ENCODE measurements at regions not wholly inside any gene's neighbourhood (a gene's known extent, or its start where the extent isn't known, plus 50 kb on each side); places are given as distances from the start of the nearest gene placed in this dataset.
A peak's percentile ranks its signal among the peaks of the same experiment; 100 is the strongest.

- 0% methylated on average over 1 of the region's 35 CpGs for WGBS (ENCODE audit: insufficient coverage, low lambda C conversion rate)
- H3K27ac ChIP-seq (ENCODE audit: low read length): no peak overlapping the region
- H3K27me3 ChIP-seq (ENCODE audit: control insufficient read depth, insufficient read depth, low read length): peaks cover 86% of the 10 kb centered on the region
- H3K9me3 ChIP-seq (ENCODE audit: control insufficient read depth, low read depth, low read length): no peaks in the 10 kb centered on the region
- peaks cover 3% of the 10 kb centered on the region for H3K4me1 ChIP-seq (ENCODE audit: control insufficient read depth, insufficient read depth, low read length)
- H3K36me3 ChIP-seq (ENCODE audit: control insufficient read depth, insufficient read depth, low read length): no peaks in the 10 kb centered on the region
- no peak for DNase-seq
- H3K4me3 ChIP-seq (ENCODE audit: low read length): peak overlapping the region; percentile 45
Observed at GRCh38 chr19:30227012-30227621, 145.1 kb upstream of the ZNF536 start.

DNA sequence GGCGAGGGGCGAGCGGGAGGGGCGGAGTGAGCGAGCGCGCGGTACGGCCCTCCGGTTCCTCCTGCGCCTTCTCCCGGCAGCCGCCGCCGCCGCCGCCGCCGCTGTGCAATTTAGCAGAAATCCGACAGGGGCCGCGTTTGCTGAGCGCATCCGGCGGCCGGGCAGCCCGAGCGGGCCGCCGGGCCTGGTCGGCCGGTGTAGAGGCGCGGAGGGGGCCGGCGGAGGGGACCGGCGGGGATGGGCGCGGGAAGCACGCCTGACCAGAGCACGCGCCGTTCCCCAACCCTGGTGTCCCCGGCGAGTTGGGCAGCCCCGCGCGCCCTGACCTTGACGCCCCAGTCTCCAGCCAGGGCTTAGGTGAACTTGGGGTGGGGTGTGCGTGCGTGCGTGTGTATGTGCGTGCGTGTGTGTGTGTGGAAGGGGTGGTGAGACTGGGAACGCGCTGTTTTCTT, 144.5 kb upstream of the ZNF536 start:
- WGBS (ENCODE audit: insufficient coverage, low lambda C conversion rate): no CpG with 5 or more reads among the region's 57 CpGs
- H3K4me3 ChIP-seq (ENCODE audit: low read length): peak overlapping the region; percentile 40
- no peaks in the 10 kb centered on the region for H3K36me3 ChIP-seq (ENCODE audit: control insufficient read depth, insufficient read depth, low read length)
- peak overlapping the region; percentile 49 for H3K27ac ChIP-seq (ENCODE audit: low read length)
- no peaks in the 10 kb centered on the region for H3K9me3 ChIP-seq (ENCODE audit: control insufficient read depth, low read depth, low read length)
- H3K27me3 ChIP-seq (ENCODE audit: control insufficient read depth, insufficient read depth, low read length): peaks cover 85% of the 10 kb centered on the region
- DNase-seq: peak; percentile 26 to 69
- H3K4me1 ChIP-seq (ENCODE audit: control insufficient read depth, insufficient read depth, low read length): peaks cover 3% of the 10 kb centered on the region

DNA sequence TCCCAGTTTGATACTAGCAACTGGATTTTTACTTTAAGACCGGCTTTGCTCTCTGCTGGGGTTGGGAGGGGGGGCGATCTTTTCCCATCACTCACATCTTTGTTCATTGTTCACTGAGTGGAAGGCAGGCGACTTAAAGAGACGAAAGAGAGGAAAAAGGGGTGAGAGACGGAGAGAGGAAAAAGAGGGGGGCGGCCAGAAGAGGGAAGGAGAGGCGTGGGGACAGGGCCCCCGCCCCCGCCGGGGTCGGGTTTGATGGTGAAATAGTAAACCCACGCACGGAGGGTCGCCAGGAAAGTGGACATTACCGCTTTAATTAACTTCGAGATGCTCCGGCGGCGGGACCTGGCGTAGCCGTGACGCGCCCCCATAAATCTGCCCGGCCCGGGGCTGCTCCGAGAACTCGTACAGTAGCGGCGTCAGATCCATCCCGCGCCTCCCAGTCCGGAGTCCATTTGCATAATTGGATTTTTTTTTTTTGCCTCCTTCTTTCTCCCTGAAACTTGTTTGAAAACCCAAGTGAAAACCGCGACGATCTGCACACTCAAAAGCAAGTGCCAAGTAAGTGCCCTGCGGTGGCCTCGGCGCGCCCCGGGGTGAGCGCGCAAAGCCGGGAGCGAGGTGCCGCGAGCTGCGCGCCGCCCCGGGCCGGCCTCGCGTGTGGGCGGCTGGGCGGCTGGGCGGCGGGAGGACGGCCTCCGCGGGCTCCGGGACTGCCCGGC, 143.9 kb upstream of the ZNF536 start:
- Histone ChIP-seq H3K27ac (ENCODE audit: low read length) (peak overlapping the region; percentile 49), H3K27me3 (ENCODE audit: control insufficient read depth, insufficient read depth, low read length) (peaks cover 85% of the 10 kb centered on the region), H3K4me1 (ENCODE audit: control insufficient read depth, insufficient read depth, low read length) (peaks cover 3% of the 10 kb centered on the region), H3K36me3 (ENCODE audit: control insufficient read depth, insufficient read depth, low read length) (no peaks in the 10 kb centered on the region), H3K4me3 (ENCODE audit: low read length) (peak overlapping the region; percentile 40), H3K9me3 (ENCODE audit: control insufficient read depth, low read depth, low read length) (no peaks in the 10 kb centered on the region)
- WGBS (ENCODE audit: insufficient coverage, low lambda C conversion rate): 5% methylated on average over 4 of the region's 62 CpGs
- DNase-seq: peak in 1 of 2 donors; percentile 47

DNA sequence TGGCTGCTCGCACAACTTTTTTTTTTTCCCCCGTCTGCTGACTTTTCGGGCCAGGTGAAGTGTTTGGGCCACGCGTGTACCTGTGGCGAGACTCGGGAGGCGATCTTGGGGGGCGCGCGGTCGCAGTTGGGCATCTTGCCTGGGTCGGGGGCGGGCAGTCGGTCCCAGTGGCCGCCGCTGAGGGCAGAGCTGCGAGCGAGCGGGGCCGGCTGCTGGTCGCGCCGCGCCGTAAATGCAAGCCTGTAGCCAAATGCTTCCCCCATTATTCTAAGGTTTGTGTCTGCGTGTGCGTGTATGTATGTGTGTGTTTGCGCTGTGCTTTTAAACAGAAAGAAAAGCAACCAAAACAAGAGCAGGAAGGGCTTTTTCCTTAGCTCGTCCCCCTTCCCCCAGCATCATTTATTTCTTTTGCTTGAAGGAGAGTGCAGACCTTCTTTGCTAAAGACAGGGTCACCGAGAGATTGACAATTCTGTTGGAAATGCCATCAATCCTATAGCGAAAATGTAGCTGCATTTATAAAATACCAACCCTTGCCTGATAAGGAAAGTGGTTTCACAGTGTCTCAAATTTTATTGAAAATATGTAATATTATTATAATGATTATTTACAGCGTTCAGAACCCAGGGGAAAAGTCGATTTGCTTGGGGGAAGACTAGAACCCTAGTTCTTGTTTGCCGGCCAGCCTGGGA, 143.2 kb upstream of the ZNF536 start:
- peak overlapping the region; percentile 12 for H3K27ac ChIP-seq (ENCODE audit: low read length)
- H3K4me3 ChIP-seq (ENCODE audit: low read length): peak overlapping the region; percentile 26

GRCh38 chr19:30229525-30230174, 142.5 kb upstream of the ZNF536 start:
- peaks cover 3% of the 10 kb centered on the region for H3K4me1 ChIP-seq (ENCODE audit: control insufficient read depth, insufficient read depth, low read length)
- no peaks in the 10 kb centered on the region for H3K9me3 ChIP-seq (ENCODE audit: control insufficient read depth, low read depth, low read length)
- peak overlapping the region; percentile 12 for H3K27ac ChIP-seq (ENCODE audit: low read length)
- whole genome bisulfite sequencing (ENCODE audit: insufficient coverage, low lambda C conversion rate): 50% methylated on average over 1 of the region's 14 CpGs
- peak overlapping the region; percentile 26 for H3K4me3 ChIP-seq (ENCODE audit: low read length)
- H3K36me3 ChIP-seq (ENCODE audit: control insufficient read depth, insufficient read depth, low read length): no peaks in the 10 kb centered on the region
- peaks cover 80% of the 10 kb centered on the region for H3K27me3 ChIP-seq (ENCODE audit: control insufficient read depth, insufficient read depth, low read length)
- peak in 1 of 2 donors; percentile 43 for DNase-seq

More for the DNA sequence above, 143.2 kb upstream of the ZNF536 start:
- WGBS (ENCODE audit: insufficient coverage, low lambda C conversion rate): 0% methylated on average over 2 of the region's 35 CpGs
- Histone ChIP-seq H3K9me3 (ENCODE audit: control insufficient read depth, low read depth, low read length) (no peaks in the 10 kb centered on the region), H3K27me3 (ENCODE audit: control insufficient read depth, insufficient read depth, low read length) (peaks cover 85% of the 10 kb centered on the region), H3K36me3 (ENCODE audit: control insufficient read depth, insufficient read depth, low read length) (no peaks in the 10 kb centered on the region), H3K4me1 (ENCODE audit: control insufficient read depth, insufficient read depth, low read length) (peaks cover 3% of the 10 kb centered on the region)
- peak in 1 of 2 donors; percentile 17 for DNase-seq

GRCh38 chr19:30231408-30232318, 140.5 kb upstream of the ZNF536 start:
- Histone ChIP-seq H3K4me3 (ENCODE audit: low read length) (no peak overlapping the region), H3K36me3 (ENCODE audit: control insufficient read depth, insufficient read depth, low read length) (no peaks in the 10 kb centered on the region), H3K27me3 (ENCODE audit: control insufficient read depth, insufficient read depth, low read length) (peaks cover 74% of the 10 kb centered on the region), H3K9me3 (ENCODE audit: control insufficient read depth, low read depth, low read length) (no peaks in the 10 kb centered on the region), H3K4me1 (ENCODE audit: control insufficient read depth, insufficient read depth, low read length) (peaks cover 3% of the 10 kb centered on the region), H3K27ac (ENCODE audit: low read length) (no peak overlapping the region)
- DNase-seq: no peak
- no CpG with 5 or more reads among the region's 8 CpGs for WGBS (ENCODE audit: insufficient coverage, low lambda C conversion rate)

GRCh38 chr19:30233375-30233774, 138.8 kb upstream of the ZNF536 start:
- no peaks in the 10 kb centered on the region for H3K9me3 ChIP-seq (ENCODE audit: control insufficient read depth, low read depth, low read length)
- no peaks in the 10 kb centered on the region for H3K36me3 ChIP-seq (ENCODE audit: control insufficient read depth, insufficient read depth, low read length)
- no peaks in the 10 kb centered on the region for H3K4me1 ChIP-seq (ENCODE audit: control insufficient read depth, insufficient read depth, low read length)
- H3K27ac ChIP-seq (ENCODE audit: low read length): no peak overlapping the region
- peaks cover 75% of the 10 kb centered on the region for H3K27me3 ChIP-seq (ENCODE audit: control insufficient read depth, insufficient read depth, low read length)
- no peak overlapping the region for H3K4me3 ChIP-seq (ENCODE audit: low read length)
- no CpG with 5 or more reads among the region's 2 CpGs for WGBS (ENCODE audit: insufficient coverage, low lambda C conversion rate)
- DNase-seq: no peak

DNA sequence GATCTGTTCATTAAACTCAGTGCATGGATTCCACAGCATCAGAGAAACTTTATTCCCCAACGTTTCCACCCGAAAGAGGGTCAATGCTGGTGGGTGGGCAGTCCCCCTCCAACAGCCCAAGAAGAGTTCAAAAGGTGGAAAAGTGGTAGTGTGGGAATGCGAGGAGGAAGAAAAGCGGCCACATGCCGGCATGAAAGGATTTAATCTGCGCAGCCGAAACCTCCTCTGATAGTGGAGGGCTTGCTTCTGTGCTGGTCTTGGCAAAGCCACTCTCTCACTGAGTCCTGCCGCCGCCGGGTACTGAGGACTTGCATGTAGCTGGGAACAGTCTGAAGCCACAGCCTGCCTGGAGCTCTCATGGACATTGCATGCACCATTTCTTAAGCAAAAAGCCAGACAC, 136.2 kb upstream of the ZNF536 start:
- no peak for DNase-seq
- H3K4me1 ChIP-seq (ENCODE audit: control insufficient read depth, insufficient read depth, low read length): no peaks in the 10 kb centered on the region
- peaks cover 53% of the 10 kb centered on the region for H3K27me3 ChIP-seq (ENCODE audit: control insufficient read depth, insufficient read depth, low read length)

GRCh38 chr19:30236587-30236986, 135.6 kb upstream of the ZNF536 start:
- H3K27me3 ChIP-seq (ENCODE audit: control insufficient read depth, insufficient read depth, low read length): peaks cover 47% of the 10 kb centered on the region
- DNase-seq: no peak
- no peaks in the 10 kb centered on the region for H3K36me3 ChIP-seq (ENCODE audit: control insufficient read depth, insufficient read depth, low read length)
- no peaks in the 10 kb centered on the region for H3K9me3 ChIP-seq (ENCODE audit: control insufficient read depth, low read depth, low read length)
- WGBS (ENCODE audit: insufficient coverage, low lambda C conversion rate): no CpG with 5 or more reads among the region's 4 CpGs
- no peak overlapping the region for H3K4me3 ChIP-seq (ENCODE audit: low read length)
- H3K27ac ChIP-seq (ENCODE audit: low read length): no peak overlapping the region
- H3K4me1 ChIP-seq (ENCODE audit: control insufficient read depth, insufficient read depth, low read length): no peaks in the 10 kb centered on the region

More for the DNA sequence above, 136.2 kb upstream of the ZNF536 start:
- WGBS (ENCODE audit: insufficient coverage, low lambda C conversion rate): 17% methylated on average over 1 of the region's 10 CpGs
- Histone ChIP-seq H3K36me3 (ENCODE audit: control insufficient read depth, insufficient read depth, low read length) (no peaks in the 10 kb centered on the region), H3K4me3 (ENCODE audit: low read length) (no peak overlapping the region), H3K9me3 (ENCODE audit: control insufficient read depth, low read depth, low read length) (no peaks in the 10 kb centered on the region), H3K27ac (ENCODE audit: low read length) (no peak overlapping the region)
